SK-N-SH (cell line): ENCODE measurements at regions not wholly inside any gene's neighbourhood (a gene's known extent, or its start where the extent isn't known, plus 50 kb on each side); places are given as distances from the start of the nearest gene placed in this dataset.

Source experiments
- CTCF ChIA-PET: fragments of 300-600, 350-600 bp; formaldehyde crosslinking; extraction: SDS; loops from one replicate; lab custom pipeline; 2021; lab: Yijun Ruan, JAX
- POLR2A ChIA-PET: fragments of 350-600 bp; sonication (Branson Sonifier 250); formaldehyde crosslinking; extraction: SDS; loops from one replicate; lab custom pipeline; 2020; ENCODE audit warnings: antibody characterized with exemption, inconsistent platforms; lab: Yijun Ruan, JAX
- DNase-seq: peaks from one replicate; pipeline ENCODE4 v3.0.0; 2012
- H2AFZ ChIP-seq: fragments of 200-600 bp; sonication (generic); 2 replicates; pipeline ENCODE4 v1.8.1; 2016; ENCODE audit warnings: antibody characterized with exemption, mild to moderate bottlenecking, low read depth
- H3F3A ChIP-seq: fragments of 200-600 bp; sonication (generic); replicated peaks from 2 replicates; pipeline ENCODE3; 2016; ENCODE audit warnings: antibody characterized with exemption, mild to moderate bottlenecking; ENCODE audit not compliant: insufficient read depth
- H3K27ac ChIP-seq, 2 experiments: fragments of 200-500 bp in 1 of 2; fragments of 200-600 bp in 1 of 2; sonication (Bioruptor generic) in 1 of 2; sonication (generic), shearing (Covaris generic) in 1 of 2; 2 replicates each; pipeline versions ENCODE4 v1.5.1 to v1.6.1; 2014 to 2016; ENCODE audit warnings: low read depth in 2 of 2, inconsistent platforms in 1 of 2, low read length in 1 of 2, mild to moderate bottlenecking in 1 of 2, mixed read lengths in 1 of 2
- H3K27me3 ChIP-seq: fragments of 200-600 bp; sonication (generic), shearing (Covaris generic); 2 replicates; pipeline ENCODE4 v1.6.1; 2016; ENCODE audit warnings: mixed run types; ENCODE audit not compliant: insufficient read depth
- H3K36me3 ChIP-seq, 2 experiments: fragments of 200-500 bp in 1 of 2; fragments of 200-600 bp in 1 of 2; sonication (Bioruptor generic) in 1 of 2; sonication (generic) in 1 of 2; replicated peaks in 1 of 2; 2 replicates each; pipeline versions ENCODE3 to v1.5.1; 2014 to 2016; ENCODE audit warnings: low read length in 1 of 2, mild to moderate bottlenecking in 1 of 2; ENCODE audit not compliant: insufficient read depth in 2 of 2, control insufficient read depth in 1 of 2
- H3K4me1 ChIP-seq, 2 experiments: fragments of 200-500 bp in 1 of 2; fragments of 200-600 bp in 1 of 2; sonication (Bioruptor generic) in 1 of 2; sonication (generic), shearing (Covaris generic) in 1 of 2; 2 replicates each; pipeline versions ENCODE4 v1.5.1 to v1.6.1; 2014 to 2016; ENCODE audit warnings: low read depth in 1 of 2, low read length in 1 of 2, mixed run types in 1 of 2; ENCODE audit not compliant: insufficient read depth in 2 of 2, control insufficient read depth in 1 of 2
- H3K4me2 ChIP-seq: fragments of 200-600 bp; sonication (generic), shearing (Covaris generic); 2 replicates; pipeline ENCODE4 v1.6.1; 2017; ENCODE audit warnings: mixed run types
- H3K4me3 ChIP-seq, 2 experiments: fragments of 200-500 bp in 1 of 2; fragments of 200-600 bp in 1 of 2; sonication (Bioruptor generic) in 1 of 2; sonication (generic), shearing (Covaris generic) in 1 of 2; 2 replicates each; pipeline versions ENCODE4 v1.5.1 to v1.8.1; 2014 to 2016; ENCODE audit warnings: low read depth in 2 of 2, inconsistent platforms in 1 of 2, low read length in 1 of 2, mild to moderate bottlenecking in 1 of 2, mixed read lengths in 1 of 2, moderate library complexity in 1 of 2
- H3K79me2 ChIP-seq: fragments of 200-600 bp; sonication (generic); 2 replicates; pipeline ENCODE4 v1.8.1; 2017; ENCODE audit warnings: mild to moderate bottlenecking; ENCODE audit not compliant: insufficient read depth
- H3K9ac ChIP-seq: fragments of 200-600 bp; sonication (generic); 2 replicates; pipeline ENCODE4 v1.6.1; 2017; ENCODE audit warnings: mixed run types
- H3K9me2 ChIP-seq: fragments of 200-600 bp; sonication (generic); 2 replicates; pipeline ENCODE4 v1.6.1; 2017; ENCODE audit warnings: mixed run types
- H3K9me3 ChIP-seq: fragments of 200-600 bp; sonication (generic); 2 replicates; pipeline ENCODE4 v1.6.1; 2017; ENCODE audit warnings: mixed run types, mild to moderate bottlenecking, moderate library complexity
- H4K20me1 ChIP-seq: fragments of 200-600 bp; sonication (generic); 2 replicates; pipeline ENCODE4 v1.6.1; 2017; ENCODE audit warnings: mild to moderate bottlenecking, mixed run types; ENCODE audit not compliant: insufficient read depth
- CHD2 ChIP-seq: fragments of 150-350 bp; IDR thresholded peaks from 2 replicates; pipeline ENCODE4 v1.6.1; 2018; ENCODE audit warnings: low read length; ENCODE audit not compliant: partially characterized antibody
- ELF1 ChIP-seq: IDR thresholded peaks from 2 replicates; pipeline ENCODE4 v1.4.0; 2012
- FOSL2 ChIP-seq: IDR thresholded peaks from 2 replicates; pipeline ENCODE4 v1.4.0; 2012; ENCODE audit warnings: low read depth, mild to moderate bottlenecking, moderate library complexity, borderline replicate concordance
- FOXJ3 ChIP-seq: sonication (generic); formaldehyde crosslinking; IDR thresholded peaks from 2 replicates; pipeline ENCODE4 v1.5.1; 2020; ENCODE audit warnings: mild to moderate bottlenecking, missing genetic modification reagents
- GATA2 ChIP-seq: sonication (generic); formaldehyde crosslinking; IDR thresholded peaks from 2 replicates; pipeline ENCODE4 v1.5.0; 2020; ENCODE audit warnings: mild to moderate bottlenecking, missing genetic modification reagents
- JUND ChIP-seq: IDR thresholded peaks from 2 replicates; pipeline ENCODE4 v1.4.0; 2012
- MXI1 ChIP-seq: IDR thresholded peaks from 2 replicates; pipeline ENCODE4 v1.6.1; 2012; ENCODE audit warnings: mild to moderate bottlenecking, low read depth, low read length, improper control_type of control experiment
- NFIC ChIP-seq: IDR thresholded peaks from 2 replicates; pipeline ENCODE4 v1.4.0; 2012; ENCODE audit warnings: borderline replicate concordance
- POLR2AphosphoS5 ChIP-seq: IDR thresholded peaks from 2 replicates; pipeline ENCODE4 v1.6.1; 2012; ENCODE audit warnings: low read depth, low read length
- RCOR1 ChIP-seq: fragments of 150-350 bp; IDR thresholded peaks from 2 replicates; pipeline ENCODE4 v1.6.1; 2017; ENCODE audit warnings: antibody characterized with exemption, low read length
- SIN3A ChIP-seq: IDR thresholded peaks from 2 replicates; pipeline ENCODE4 v1.6.1; 2012; ENCODE audit warnings: low read depth, mild to moderate bottlenecking, low read length, moderate library complexity, borderline replicate concordance
- SMC3 ChIP-seq: IDR thresholded peaks from 2 replicates; pipeline ENCODE4 v1.6.1; 2012; ENCODE audit warnings: low read depth, low read length, improper control_type of control experiment
- TCF12 ChIP-seq: IDR thresholded peaks from 2 replicates; pipeline ENCODE4 v1.4.0; 2012
- WGBS: methylation state at CpG from one replicate; pipeline ENCODE4 v1.1.6; 2017; ENCODE audit warnings: low lambda C conversion rate; 5-methylcytosine and 5-hydroxymethylcytosine counted together
- TF ChIP-seq, protein P1 (sequence below): IDR thresholded peaks from 2 replicates; pipeline ENCODE4 v1.4.0; 2012; ENCODE audit warnings: low read depth, borderline replicate concordance
- TF ChIP-seq, protein P2 (sequence below): fragments of 150-350 bp; IDR thresholded peaks from 2 replicates; pipeline ENCODE4 v1.6.1; 2017; ENCODE audit warnings: antibody characterized with exemption, low read length, low read depth, borderline replicate concordance
- TF ChIP-seq, protein P3 (sequence below): IDR thresholded peaks from 2 replicates; pipeline ENCODE4 v1.4.0; 2012; ENCODE audit warnings: low read depth, borderline replicate concordance
- TF ChIP-seq, protein P4 (sequence below): IDR thresholded peaks from 2 replicates; pipeline ENCODE4 v1.4.0; 2012; ENCODE audit warnings: low read depth

DNA sequence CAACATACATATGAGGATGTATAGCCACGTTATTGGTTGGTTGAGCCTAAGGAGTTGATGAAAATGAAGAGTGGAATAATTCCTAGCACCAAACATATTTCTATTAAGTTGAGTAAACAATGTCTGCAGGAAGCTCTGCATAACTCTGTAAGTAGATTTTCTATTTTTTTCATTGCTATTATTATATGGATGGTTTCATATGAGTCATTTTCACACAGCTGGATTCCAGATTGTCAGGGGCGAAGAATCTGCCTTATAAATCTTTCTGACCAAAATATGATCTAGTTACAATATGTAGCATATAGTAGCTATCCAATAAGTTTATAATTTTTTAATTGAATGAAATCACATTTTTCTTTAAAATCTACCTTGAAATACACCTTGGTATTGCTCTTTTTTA is 468.0 kb upstream of the PKDCC start:
- WGBS: 15% methylated on average over 2 of the region's 2 CpGs
- H3K36me3 ChIP-seq: no peaks in the 10 kb centered on the region
- H4K20me1 ChIP-seq: no peaks in the 10 kb centered on the region
- no peak overlapping the region for H2AFZ ChIP-seq
- no peaks in the 10 kb centered on the region for H3K9me3 ChIP-seq
- TF ChIP-seq, protein P1, sequence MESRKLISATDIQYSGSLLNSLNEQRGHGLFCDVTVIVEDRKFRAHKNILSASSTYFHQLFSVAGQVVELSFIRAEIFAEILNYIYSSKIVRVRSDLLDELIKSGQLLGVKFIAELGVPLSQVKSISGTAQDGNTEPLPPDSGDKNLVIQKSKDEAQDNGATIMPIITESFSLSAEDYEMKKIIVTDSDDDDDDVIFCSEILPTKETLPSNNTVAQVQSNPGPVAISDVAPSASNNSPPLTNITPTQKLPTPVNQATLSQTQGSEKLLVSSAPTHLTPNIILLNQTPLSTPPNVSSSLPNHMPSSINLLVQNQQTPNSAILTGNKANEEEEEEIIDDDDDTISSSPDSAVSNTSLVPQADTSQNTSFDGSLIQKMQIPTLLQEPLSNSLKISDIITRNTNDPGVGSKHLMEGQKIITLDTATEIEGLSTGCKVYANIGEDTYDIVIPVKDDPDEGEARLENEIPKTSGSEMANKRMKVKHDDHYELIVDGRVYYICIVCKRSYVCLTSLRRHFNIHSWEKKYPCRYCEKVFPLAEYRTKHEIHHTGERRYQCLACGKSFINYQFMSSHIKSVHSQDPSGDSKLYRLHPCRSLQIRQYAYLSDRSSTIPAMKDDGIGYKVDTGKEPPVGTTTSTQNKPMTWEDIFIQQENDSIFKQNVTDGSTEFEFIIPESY: no peak
- TF ChIP-seq TCF12 (no peak), MXI1 (no peak), SMC3 (no peak), CHD2 (no peak), GATA2 (no peak), NFIC (no peak)
- TF ChIP-seq, all 33 proteins: peak for 0
- ChIA-PET CTCF (interaction anchor here (1.3 to 1.4 kb wide), 2 partner anchors 9 to 119 kb away, joined by 4 read pairs; no protein-coding TSS in a partner anchor), POLR2A (no interaction called here)
- no peaks in the 10 kb centered on the region for H3F3A ChIP-seq
- H3K27me3 ChIP-seq: no peaks in the 10 kb centered on the region
- H3K4me2 ChIP-seq: no peak overlapping the region
- peaks cover 0 to 2% of the 10 kb centered on the region in 2 experiments; a peak in 1 of 4 replicates for H3K4me1 ChIP-seq
- H3K9ac ChIP-seq: no peak overlapping the region
- DNase-seq: no peak
- no peaks in the 10 kb centered on the region for H3K79me2 ChIP-seq
- no peak overlapping the region for H3K4me3 ChIP-seq
- H3K9me2 ChIP-seq: no peaks in the 10 kb centered on the region
- no peak overlapping the region for H3K27ac ChIP-seq

DNA sequence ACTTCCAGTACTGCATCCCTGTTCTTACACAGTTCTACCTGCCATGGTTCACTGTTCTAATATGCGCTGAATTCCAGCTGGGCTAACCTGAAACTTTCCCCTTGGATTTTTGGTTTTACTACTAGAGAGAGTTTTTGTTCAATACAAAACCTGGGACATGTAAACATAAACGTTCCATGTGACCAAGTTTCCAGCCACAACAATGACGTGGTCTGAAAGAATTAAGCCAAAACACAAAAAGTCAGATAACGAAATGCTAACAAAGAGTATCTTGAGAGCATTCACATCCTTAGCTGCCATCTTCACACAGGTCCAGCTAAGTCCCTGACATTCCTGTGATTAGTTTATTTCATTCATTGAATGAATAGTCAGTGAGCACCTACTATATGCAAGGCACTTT is 467.0 kb upstream of the PKDCC start:
- no peaks in the 10 kb centered on the region for H3K9me2 ChIP-seq
- peaks cover 0 to 2% of the 10 kb centered on the region in 2 experiments; a peak in 1 of 4 replicates for H3K4me1 ChIP-seq
- 22% methylated on average over 4 of the region's 4 CpGs for WGBS
- no peaks in the 10 kb centered on the region for H3K9me3 ChIP-seq
- H3K4me3 ChIP-seq: no peak overlapping the region
- no peak overlapping the region for H3K27ac ChIP-seq
- no peaks in the 10 kb centered on the region for H3K36me3 ChIP-seq
- ChIA-PET CTCF (interaction anchor here (1.3 to 1.4 kb wide), 2 partner anchors 10 to 118 kb away, joined by 4 read pairs; no protein-coding TSS in a partner anchor), POLR2A (no interaction called here)
- H3F3A ChIP-seq: no peaks in the 10 kb centered on the region
- no peak for TF ChIP-seq ELF1
- TF ChIP-seq, all 33 proteins: peak for 0
- Histone ChIP-seq H3K9ac (no peak overlapping the region), H2AFZ (no peak overlapping the region), H4K20me1 (no peaks in the 10 kb centered on the region), H3K79me2 (no peaks in the 10 kb centered on the region), H3K27me3 (no peaks in the 10 kb centered on the region), H3K4me2 (no peak overlapping the region)
- no peak for DNase-seq

DNA sequence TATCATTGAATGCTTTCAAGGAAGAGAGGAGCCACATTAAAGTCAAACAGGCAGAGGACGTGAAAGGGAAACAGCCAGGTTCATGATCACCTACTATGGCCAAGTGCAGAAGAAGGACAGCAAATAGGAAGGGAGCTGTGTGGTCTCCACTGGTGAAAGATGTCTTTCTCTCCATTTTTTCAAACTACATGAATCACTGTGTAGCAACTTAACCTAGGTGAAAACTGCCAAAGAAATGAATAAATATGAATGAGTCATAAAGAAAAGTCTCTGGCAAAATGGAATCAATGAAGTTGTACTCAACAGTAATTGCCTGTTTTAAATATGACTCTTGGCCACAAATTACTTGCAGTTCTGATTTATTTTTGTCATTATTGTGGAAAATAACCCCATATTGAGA is 452.6 kb upstream of the PKDCC start:
- Histone ChIP-seq H2AFZ (no peak overlapping the region), H3K9ac (no peak overlapping the region), H3K27me3 (no peaks in the 10 kb centered on the region), H3K9me3 (no peaks in the 10 kb centered on the region), H4K20me1 (no peaks in the 10 kb centered on the region), H3K36me3 (no peaks in the 10 kb centered on the region), H3K9me2 (no peaks in the 10 kb centered on the region), H3K79me2 (no peaks in the 10 kb centered on the region), H3K27ac (no peak overlapping the region; a peak in 1 of 4 replicates), H3K4me3 (no peak overlapping the region), H3K4me2 (no peak overlapping the region), H3F3A (no peaks in the 10 kb centered on the region), H3K4me1 (peaks cover 0 to 23% of the 10 kb centered on the region in 2 experiments; a peak in 2 of 4 replicates)
- POLR2A ChIA-PET: no interaction called here
- no peak for DNase-seq
- WGBS: 0% methylated on average over 1 of the region's 1 CpG
- CTCF ChIA-PET: interaction anchor here (0.7 kb wide), 1 partner anchor 1162 kb away, joined by 3 read pairs; no protein-coding TSS in a partner anchor
- TF ChIP-seq, protein P1: no peak
- TF ChIP-seq, protein P2, sequence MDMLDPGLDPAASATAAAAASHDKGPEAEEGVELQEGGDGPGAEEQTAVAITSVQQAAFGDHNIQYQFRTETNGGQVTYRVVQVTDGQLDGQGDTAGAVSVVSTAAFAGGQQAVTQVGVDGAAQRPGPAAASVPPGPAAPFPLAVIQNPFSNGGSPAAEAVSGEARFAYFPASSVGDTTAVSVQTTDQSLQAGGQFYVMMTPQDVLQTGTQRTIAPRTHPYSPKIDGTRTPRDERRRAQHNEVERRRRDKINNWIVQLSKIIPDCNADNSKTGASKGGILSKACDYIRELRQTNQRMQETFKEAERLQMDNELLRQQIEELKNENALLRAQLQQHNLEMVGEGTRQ: no peak
- no peak for TF ChIP-seq RCOR1
- no peak for TF ChIP-seq JUND
- TF ChIP-seq POLR2AphosphoS5: no peak
- TF ChIP-seq SIN3A: no peak
- TF ChIP-seq, protein P3, sequence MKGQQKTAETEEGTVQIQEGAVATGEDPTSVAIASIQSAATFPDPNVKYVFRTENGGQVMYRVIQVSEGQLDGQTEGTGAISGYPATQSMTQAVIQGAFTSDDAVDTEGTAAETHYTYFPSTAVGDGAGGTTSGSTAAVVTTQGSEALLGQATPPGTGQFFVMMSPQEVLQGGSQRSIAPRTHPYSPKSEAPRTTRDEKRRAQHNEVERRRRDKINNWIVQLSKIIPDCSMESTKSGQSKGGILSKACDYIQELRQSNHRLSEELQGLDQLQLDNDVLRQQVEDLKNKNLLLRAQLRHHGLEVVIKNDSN: no peak
- no peak for TF ChIP-seq FOXJ3 (CRISPR knock-in tag)
- no peak for TF ChIP-seq FOSL2
- TF ChIP-seq, protein P4, sequence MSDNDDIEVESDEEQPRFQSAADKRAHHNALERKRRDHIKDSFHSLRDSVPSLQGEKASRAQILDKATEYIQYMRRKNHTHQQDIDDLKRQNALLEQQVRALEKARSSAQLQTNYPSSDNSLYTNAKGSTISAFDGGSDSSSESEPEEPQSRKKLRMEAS: no peak
- TF ChIP-seq, all 33 proteins: peak for 0
